ENCODE measurements at regions not wholly inside any gene's neighbourhood (a gene's known extent, or its start where the extent isn't known, plus 50 kb on each side); places are given as distances from the start of the nearest gene placed in this dataset.

DNA sequence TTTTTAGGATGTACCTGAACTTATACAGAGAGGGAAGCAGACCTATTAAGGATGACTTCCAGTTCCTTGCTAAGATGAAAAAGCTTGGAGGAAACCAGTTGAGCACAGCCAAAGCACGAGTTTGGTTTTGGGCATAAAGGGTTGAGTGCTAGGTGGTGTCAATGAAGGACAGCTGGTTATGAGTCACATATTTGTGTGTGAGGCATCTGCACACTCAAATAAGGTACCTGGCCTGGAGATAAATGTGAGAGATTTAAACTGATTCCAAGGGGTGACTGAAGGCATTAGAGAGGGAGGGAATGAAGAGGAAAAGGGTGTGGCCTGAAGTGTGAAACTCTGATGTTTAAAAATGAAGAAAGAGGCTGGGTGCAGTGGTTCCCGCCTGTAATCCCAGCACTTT, 486.7 kb downstream of the DIPK2A start:
- TF ChIP-seq CREB1 (IDR thresholded peaks at IDR 0.05; ENCODE audit: low read depth) (no peak), CEBPB (IDR thresholded peaks at IDR 0.05) (no peak), TCF12 (IDR thresholded peaks at IDR 0.05; ENCODE audit: low read depth) (no peak), NFIC (IDR thresholded peaks at IDR 0.05) (no peak), YY1 (IDR thresholded peaks at IDR 0.05; ENCODE audit: low read depth) (no peak), TEAD4 (IDR thresholded peaks at IDR 0.05) (no peak)

DNA sequence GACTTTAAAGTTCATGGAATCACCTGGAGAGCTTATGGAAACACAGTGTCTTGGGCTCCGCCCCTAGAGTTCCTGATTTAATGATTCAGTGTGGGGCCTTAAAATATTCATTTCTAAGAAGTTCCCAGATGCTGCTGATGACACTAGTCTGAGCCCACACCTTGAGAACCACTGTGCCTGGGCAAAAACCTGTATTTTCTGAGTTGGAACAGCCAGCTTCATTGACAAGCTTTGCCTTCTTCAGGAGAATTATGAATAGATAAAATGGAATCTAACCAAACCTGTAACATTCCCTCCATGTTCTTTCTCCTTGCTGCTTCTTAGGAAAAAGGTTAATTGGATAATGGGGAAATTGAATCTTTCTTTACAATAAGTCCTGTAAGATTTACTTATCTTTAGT, 490.7 kb downstream of the DIPK2A start:
- no peak for TF ChIP-seq CREB1 (IDR thresholded peaks at IDR 0.05; ENCODE audit: low read depth)
- TF ChIP-seq RAD21 (IDR thresholded peaks at IDR 0.05; ENCODE audit: low read depth) = no peak
- no peak for TF ChIP-seq TAF1 (IDR thresholded peaks at IDR 0.05; ENCODE audit: low read depth)
- no peak for TF ChIP-seq USF1 (IDR thresholded peaks at IDR 0.05)
- TF ChIP-seq YY1 (IDR thresholded peaks at IDR 0.05; ENCODE audit: low read depth) = no peak

DNA sequence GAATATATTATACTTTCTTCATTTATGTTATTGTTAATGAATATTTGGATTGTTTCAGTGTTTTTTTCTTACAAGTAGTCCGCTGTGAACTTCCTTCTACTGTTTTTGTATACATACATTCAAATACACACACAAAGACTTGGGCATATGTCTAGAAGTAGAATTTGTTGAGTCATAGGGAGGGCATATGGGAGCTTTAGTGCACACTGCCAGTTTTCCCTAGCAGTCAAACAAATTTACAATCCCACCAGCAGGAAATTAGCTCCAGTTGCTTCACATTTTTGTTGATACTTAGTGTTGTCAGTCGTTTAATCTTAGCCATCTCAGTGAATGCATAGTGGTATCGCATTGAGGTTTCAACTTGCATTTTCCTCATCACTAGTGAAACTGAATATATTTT, 492.3 kb downstream of the DIPK2A start:
- TF ChIP-seq TCF12 (IDR thresholded peaks at IDR 0.05; ENCODE audit: low read depth) (no peak), REST (IDR thresholded peaks at IDR 0.05; ENCODE audit: low read depth) (no peak), EGR1 (IDR thresholded peaks at IDR 0.05) (no peak), YY1 (IDR thresholded peaks at IDR 0.05; ENCODE audit: low read depth) (no peak), RAD21 (IDR thresholded peaks at IDR 0.05; ENCODE audit: low read depth) (no peak), CREB1 (IDR thresholded peaks at IDR 0.05; ENCODE audit: low read depth) (no peak), CEBPB (IDR thresholded peaks at IDR 0.05) (no peak), USF1 (IDR thresholded peaks at IDR 0.05) (no peak), ZBTB7A (IDR thresholded peaks at IDR 0.05; ENCODE audit: low read depth) (no peak), TEAD4 (IDR thresholded peaks at IDR 0.05) (no peak), MAX (IDR thresholded peaks at IDR 0.05) (no peak), FOXM1 (IDR thresholded peaks at IDR 0.05; ENCODE audit: borderline replicate concordance, low read depth) (no peak), TAF1 (IDR thresholded peaks at IDR 0.05; ENCODE audit: low read depth) (no peak), EP300 (IDR thresholded peaks at IDR 0.05; ENCODE audit: borderline replicate concordance) (no peak)

- TF ChIP-seq ZBTB7A (IDR thresholded peaks at IDR 0.05; ENCODE audit: low read depth) = no peak
- TF ChIP-seq NFIC (IDR thresholded peaks at IDR 0.05) = no peak
- TF ChIP-seq TAF1 (IDR thresholded peaks at IDR 0.05; ENCODE audit: low read depth) = no peak
- no peak for TF ChIP-seq FOXM1 (IDR thresholded peaks at IDR 0.05; ENCODE audit: borderline replicate concordance, low read depth)
- TF ChIP-seq USF1 (IDR thresholded peaks at IDR 0.05) = no peak
- no peak for TF ChIP-seq YY1 (IDR thresholded peaks at IDR 0.05; ENCODE audit: low read depth)
- no peak for TF ChIP-seq EP300 (IDR thresholded peaks at IDR 0.05; ENCODE audit: borderline replicate concordance)
- TF ChIP-seq REST (IDR thresholded peaks at IDR 0.05; ENCODE audit: low read depth) = no peak
- no peak for TF ChIP-seq TEAD4 (IDR thresholded peaks at IDR 0.05)
- no peak for TF ChIP-seq RAD21 (IDR thresholded peaks at IDR 0.05; ENCODE audit: low read depth)
- no peak for TF ChIP-seq EGR1 (IDR thresholded peaks at IDR 0.05)
These were observed 494.5 kb downstream of the DIPK2A start for GRCh38 chr3:144466114-144466513.

DNA sequence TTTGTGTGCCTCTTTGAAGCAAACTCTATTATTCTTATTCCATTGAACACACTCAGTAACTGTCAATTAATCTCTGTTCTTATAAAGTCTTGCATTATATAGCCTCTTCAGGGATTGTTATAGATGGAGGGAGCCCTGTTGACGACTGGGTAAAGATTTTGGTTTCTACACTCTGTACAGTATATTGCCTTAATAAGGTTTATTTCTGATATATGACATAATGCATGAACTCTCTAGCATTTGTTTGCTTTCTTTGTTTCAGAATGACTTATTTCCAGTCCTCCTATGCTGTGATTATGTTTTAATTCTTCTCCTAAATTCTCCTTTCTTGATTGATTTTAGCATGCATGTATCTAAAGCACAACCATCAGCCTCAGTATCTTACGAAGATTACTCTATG, 494.9 kb downstream of the DIPK2A start:
- TF ChIP-seq TEAD4 (IDR thresholded peaks at IDR 0.05) (no peak), TCF12 (IDR thresholded peaks at IDR 0.05; ENCODE audit: low read depth) (no peak), TAF1 (IDR thresholded peaks at IDR 0.05; ENCODE audit: low read depth) (no peak), USF1 (IDR thresholded peaks at IDR 0.05) (no peak), CEBPB (IDR thresholded peaks at IDR 0.05) (no peak), RAD21 (IDR thresholded peaks at IDR 0.05; ENCODE audit: low read depth) (no peak), CREB1 (IDR thresholded peaks at IDR 0.05; ENCODE audit: low read depth) (no peak), EP300 (IDR thresholded peaks at IDR 0.05; ENCODE audit: borderline replicate concordance) (no peak), EGR1 (IDR thresholded peaks at IDR 0.05) (no peak), FOXM1 (IDR thresholded peaks at IDR 0.05; ENCODE audit: borderline replicate concordance, low read depth) (no peak), REST (IDR thresholded peaks at IDR 0.05; ENCODE audit: low read depth) (no peak), NFIC (IDR thresholded peaks at IDR 0.05) (no peak)
